ENCODE measurements at regions not wholly inside any gene's neighbourhood (a gene's known extent, or its start where the extent isn't known, plus 50 kb on each side); places are given as distances from the start of the nearest gene placed in this dataset.

- TF ChIP-seq CTCF (conservative IDR thresholded peaks at IDR 0.05; ENCODE audit: low read depth, low read length): no peak
- DNase-seq (ENCODE audit: low read depth): no peak
Measured at GRCh38 chr2:129883121-129883520, 96.3 kb upstream of the RAB6C start.

GRCh38 chr2:129884221-129884786, 95.2 kb upstream of the RAB6C start:
- no peak for DNase-seq (ENCODE audit: low read depth)
- TF ChIP-seq CTCF (conservative IDR thresholded peaks at IDR 0.05; ENCODE audit: low read depth, low read length): no peak
- H3K4me3 ChIP-seq (ENCODE audit: low read depth, low read length): no peak overlapping the region

More at GRCh38 chr2:129883121-129883520, 96.3 kb upstream of the RAB6C start:
- H3K4me3 ChIP-seq (ENCODE audit: low read depth, low read length): no peak overlapping the region

- DNase-seq (ENCODE audit: low read depth): no peak
- no peak overlapping the region for H3K4me3 ChIP-seq (ENCODE audit: low read depth, low read length)
- no peak for TF ChIP-seq CTCF (conservative IDR thresholded peaks at IDR 0.05; ENCODE audit: low read depth, low read length)
Measured at GRCh38 chr2:129885735-129886134, 93.7 kb upstream of the RAB6C start.

GRCh38 chr2:129887688-129888266, 91.7 kb upstream of the RAB6C start:
- no peak for TF ChIP-seq CTCF (conservative IDR thresholded peaks at IDR 0.05; ENCODE audit: low read depth, low read length)
- no peak overlapping the region for H3K4me3 ChIP-seq (ENCODE audit: low read depth, low read length)
- no peak for DNase-seq (ENCODE audit: low read depth)

- DNase-seq (ENCODE audit: low read depth): no peak
- no peak overlapping the region for H3K4me3 ChIP-seq (ENCODE audit: low read depth, low read length)
- TF ChIP-seq CTCF (conservative IDR thresholded peaks at IDR 0.05; ENCODE audit: low read depth, low read length): no peak
Measured at GRCh38 chr2:129888461-129888860, 91.0 kb upstream of the RAB6C start.

- peak; percentile 11 for DNase-seq (ENCODE audit: low read depth)
- TF ChIP-seq CTCF (conservative IDR thresholded peaks at IDR 0.05; ENCODE audit: low read depth, low read length): no peak
- H3K4me3 ChIP-seq (ENCODE audit: low read depth, low read length): no peak overlapping the region
Measured at GRCh38 chr2:129888896-129889295, 90.6 kb upstream of the RAB6C start.

All from choroid plexus epithelial cell (primary cell).